GM13976 (cell line): ENCODE measurements at regions not wholly inside any gene's neighbourhood (a gene's known extent, or its start where the extent isn't known, plus 50 kb on each side); places are given as distances from the start of the nearest gene placed in this dataset.

ENCODE experiments used
- DNase-seq: peaks from one replicate; pipeline ENCODE4 v3.0.0; 2012; ENCODE audit warnings: low spot score
- CTCF ChIP-seq: IDR thresholded peaks from 2 replicates; pipeline ENCODE4 v1.5.1; 2012; ENCODE audit warnings: borderline replicate concordance, mild to moderate bottlenecking; ENCODE audit not compliant: insufficient read depth; ENCODE audit errors: extremely low read depth, missing control alignments, control extremely low read depth
- in situ Hi-C: fragments of 300-500 bp; cut with MboI; formaldehyde crosslinking; loops from one replicate; pipeline ENCODE4 v1.12.0; 2022; ENCODE audit warnings: low sequenced_read_pairs, mixed read lengths, inconsistent platforms; ENCODE audit not compliant: unreplicated experiment

- in situ Hi-C loops = no loop called here
- no peak for TF ChIP-seq CTCF
- no peak for DNase-seq
These were observed 704.4 kb upstream of the SLC35B3 start for GRCh38 chr6:9139746-9140145.

GRCh38 chr6:9138936-9139335, 703.6 kb upstream of the SLC35B3 start:
- in situ Hi-C loops = no loop called here

GRCh38 chr6:9136141-9136822, 700.9 kb upstream of the SLC35B3 start:
- no peak for TF ChIP-seq CTCF
- in situ Hi-C loops = no loop called here
- no peak for DNase-seq

More at GRCh38 chr6:9138936-9139335, 703.6 kb upstream of the SLC35B3 start:
- no peak for TF ChIP-seq CTCF
- DNase-seq = no peak

- in situ Hi-C loops = no loop called here
- no peak for DNase-seq
- TF ChIP-seq CTCF = no peak
These were observed 696.3 kb upstream of the SLC35B3 start for GRCh38 chr6:9131616-9132015.

- in situ Hi-C loops = no loop called here
- no peak for TF ChIP-seq CTCF
- no peak for DNase-seq
These were observed 695.9 kb upstream of the SLC35B3 start for GRCh38 chr6:9131201-9131600.

- DNase-seq = no peak
- TF ChIP-seq CTCF = no peak
- in situ Hi-C loops = no loop called here
These were observed 693.6 kb upstream of the SLC35B3 start for GRCh38 chr6:9128970-9129369.
